K562 (cell line): ENCODE measurements at regions not wholly inside any gene's neighbourhood (a gene's known extent, or its start where the extent isn't known, plus 50 kb on each side); places are given as distances from the start of the nearest gene placed in this dataset.

ENCODE experiments used
- ATAC-seq: fragments of 200-7000 bp; cut with Tn5 transposase; 3 replicates; pipeline ENCODE4 v1.9.1; 2020; ENCODE audit warnings: moderate library complexity
- BruUV-seq: library from RNA; stranded (reverse); fragments of 400-500 nt; replicated peaks from 2 replicates; lab custom pipeline; 2021; lab: Mats Ljungman, UMichigan
- CTCF ChIA-PET: fragments of 300-600 bp; formaldehyde crosslinking; extraction: SDS; loops from one replicate; lab custom pipeline; 2021; ENCODE audit warnings: low intra/inter-chr PET ratio; lab: Yijun Ruan, JAX
- POLR2A ChIA-PET: fragments of 300-600, 350-650 bp; sonication (Branson Sonifier 250); formaldehyde crosslinking; extraction: SDS; loops from one replicate; lab custom pipeline; 2021; ENCODE audit warnings: antibody characterized with exemption, inconsistent platforms; lab: Yijun Ruan, JAX
- DNase-seq, 4 experiments: peaks; one replicate each; pipeline versions ENCODE4 v3.0.0 to v3.0.0-alpha.2; 2011 to 2018; ENCODE audit warnings: low spot score in 3 of 4, mixed read lengths in 3 of 4; ENCODE audit errors: extremely low read depth in 1 of 4
- FAIRE-seq: peaks from 2 replicates; lab custom pipeline; 2011; peaks lifted over from hg19 to GRCh38; lab: Jason Lieb, UNC
- H2AFZ ChIP-seq: 2 replicates; pipeline ENCODE4 v1.6.0; 2011; ENCODE audit warnings: low read depth, low read length, control low read depth, inconsistent platforms
- H3K27ac ChIP-seq: fragments of 200-600 bp; 3 replicates; pipeline ENCODE4 v1.8.0; 2011; ENCODE audit warnings: low read depth, mild to moderate bottlenecking, control low read depth, inconsistent platforms, low read length, moderate library complexity, mixed read lengths; ENCODE audit errors: extremely low read depth
- H3K27me3 ChIP-seq, 2 experiments: fragments of 300-600 bp in 1 of 2; 2 replicates in 1 of 2; 3 replicates in 1 of 2; pipeline versions ENCODE4 v1.6.0 to v1.8.0; 2011; ENCODE audit warnings: inconsistent platforms in 2 of 2, low read length in 2 of 2, mild to moderate bottlenecking in 1 of 2, mixed read lengths in 1 of 2, moderate library complexity in 1 of 2; ENCODE audit not compliant: control insufficient read depth in 2 of 2, insufficient read depth in 2 of 2
- H3K36me3 ChIP-seq: fragments of 300-600 bp; 3 replicates; pipeline ENCODE4 v1.8.0; 2011; ENCODE audit warnings: mild to moderate bottlenecking, low read length, inconsistent platforms; ENCODE audit not compliant: control insufficient read depth, insufficient read depth
- H3K4me1 ChIP-seq, 2 experiments: fragments of 200-600 bp in 1 of 2; replicated peaks in 1 of 2; 2 replicates in 1 of 2; 3 replicates in 1 of 2; pipeline versions ENCODE4 v1.5.1 to v1.8.0; 2011; ENCODE audit warnings: inconsistent platforms in 2 of 2, low read length in 2 of 2, mild to moderate bottlenecking in 1 of 2, mixed read lengths in 1 of 2, moderate library complexity in 1 of 2; ENCODE audit not compliant: control insufficient read depth in 2 of 2, insufficient read depth in 2 of 2
- H3K4me2 ChIP-seq: 2 replicates; pipeline ENCODE4 v1.6.1; 2011; ENCODE audit warnings: low read length, control low read depth, inconsistent platforms, mixed read lengths; ENCODE audit not compliant: insufficient read depth
- H3K4me3 ChIP-seq: fragments of 200-600 bp; sonication (generic), shearing (Covaris generic); 2 replicates; pipeline ENCODE4 v1.5.1; 2016; ENCODE audit warnings: control low read depth, inconsistent platforms
- H3K79me2 ChIP-seq: fragments of 200-600 bp; 3 replicates; pipeline ENCODE4 v1.8.0; 2011; ENCODE audit warnings: low read length, inconsistent platforms; ENCODE audit not compliant: control insufficient read depth, insufficient read depth
- H3K9ac ChIP-seq, 2 experiments: 2 replicates each; pipeline versions ENCODE4 v1.6.0 to v1.6.1; 2011; ENCODE audit warnings: low read depth in 2 of 2, low read length in 2 of 2, control low read depth in 1 of 2, inconsistent platforms in 1 of 2, mild to moderate bottlenecking in 1 of 2, mixed read lengths in 1 of 2; ENCODE audit not compliant: insufficient read depth in 1 of 2
- H3K9me1 ChIP-seq: one replicate; pipeline ENCODE4 v1.6.0; 2011; ENCODE audit warnings: inconsistent platforms, mild to moderate bottlenecking, low read length, moderate library complexity; ENCODE audit not compliant: control insufficient read depth, insufficient read depth
- H3K9me3 ChIP-seq: replicated peaks from 2 replicates; pipeline ENCODE4 v1.5.1; 2011; ENCODE audit warnings: low read depth, low read length, inconsistent platforms; ENCODE audit not compliant: control insufficient read depth, insufficient read depth
- H4K20me1 ChIP-seq: replicated peaks from 2 replicates; pipeline ENCODE4 v1.6.1; 2011; ENCODE audit warnings: low read length, inconsistent platforms, mixed read lengths; ENCODE audit not compliant: control insufficient read depth, insufficient read depth
- CEBPG ChIP-seq, 3 experiments: fragments of 200-800 bp in 1 of 3; sonication (Bioruptor generic) in 1 of 3; sonication (generic) in 1 of 3; formaldehyde crosslinking in 1 of 3; IDR thresholded peaks in 2 of 3; conservative IDR thresholded peaks in 1 of 3; 2 replicates each; pipeline versions ENCODE4 v1.6.1 to v1.8.0; 2016 to 2022; ENCODE audit warnings: missing compliant biosample characterization in 2 of 3, missing genetic modification characterization in 2 of 3, mild to moderate bottlenecking in 1 of 3, missing genetic modification reagents in 1 of 3
- ETV5 ChIP-seq: sonication (generic); formaldehyde crosslinking; IDR thresholded peaks from 2 replicates; pipeline ENCODE4 v1.4.0; 2020; ENCODE audit warnings: low read depth, mild to moderate bottlenecking, missing genetic modification reagents
- FOS ChIP-seq: IDR thresholded peaks from 3 replicates; pipeline ENCODE4 v1.6.1; 2011; ENCODE audit not compliant: insufficient read length; ENCODE audit errors: extremely low read depth
- MEF2A ChIP-seq: IDR thresholded peaks from 2 replicates; pipeline ENCODE4 v1.6.1; 2011; ENCODE audit warnings: low read depth, mild to moderate bottlenecking, low read length, moderate library complexity; ENCODE audit not compliant: control insufficient read depth
- POLR2G ChIP-seq: fragments of 200-400 bp; formaldehyde crosslinking; IDR thresholded peaks from 2 replicates; pipeline ENCODE4 v1.6.1; 2017; ENCODE audit warnings: low read depth, mild to moderate bottlenecking, antibody characterized with exemption, low read length, moderate library complexity
- SIN3A ChIP-seq, 2 experiments: fragments of 150-350 bp in 1 of 2; IDR thresholded peaks; 2 replicates each; pipeline ENCODE4 v1.6.1; 2011 to 2016; ENCODE audit warnings: borderline replicate concordance in 2 of 2, low read depth in 2 of 2, low read length in 2 of 2, mild to moderate bottlenecking in 2 of 2, moderate library complexity in 2 of 2; ENCODE audit not compliant: control insufficient read depth in 1 of 2
- ZKSCAN1 ChIP-seq: fragments of 150-350 bp; IDR thresholded peaks from 2 replicates; pipeline ENCODE4 v1.6.1; 2016; ENCODE audit warnings: low read depth, low read length
- ZNF212 ChIP-seq: fragments of 450-650 bp; formaldehyde crosslinking; IDR thresholded peaks from 2 replicates; pipeline ENCODE4 v1.4.0; 2020; ENCODE audit warnings: mild to moderate bottlenecking
- in situ Hi-C: fragments of 300-500 bp; cut with MboI; formaldehyde crosslinking; loops from 4 replicates; pipeline ENCODE4 v1.15.0; 2018; ENCODE audit warnings: inconsistent platforms, mixed read lengths
- intact Hi-C: fragments of 100-400 bp; cut with micrococcal nuclease; formaldehyde crosslinking; loops from 2 replicates; pipeline ENCODE4 v1.14.2; 2022
- TF ChIP-seq, protein P1 (sequence below), 2 experiments: fragments of 450-650 bp; IDR thresholded peaks; 2 replicates each; pipeline ENCODE4 v1.6.1; 2016
- TF ChIP-seq, protein P2 (sequence below), 2 experiments: fragments of 450-650 bp in 1 of 2; sonication (generic) in 1 of 2; formaldehyde crosslinking in 1 of 2; IDR thresholded peaks in 1 of 2; conservative IDR thresholded peaks in 1 of 2; 2 replicates each; pipeline versions ENCODE4 v1.6.1 to v1.8.1; 2016 to 2023; ENCODE audit warnings: mild to moderate bottlenecking in 2 of 2, moderate library complexity in 2 of 2, inconsistent platforms in 1 of 2, missing genetic modification reagents in 1 of 2

DNA sequence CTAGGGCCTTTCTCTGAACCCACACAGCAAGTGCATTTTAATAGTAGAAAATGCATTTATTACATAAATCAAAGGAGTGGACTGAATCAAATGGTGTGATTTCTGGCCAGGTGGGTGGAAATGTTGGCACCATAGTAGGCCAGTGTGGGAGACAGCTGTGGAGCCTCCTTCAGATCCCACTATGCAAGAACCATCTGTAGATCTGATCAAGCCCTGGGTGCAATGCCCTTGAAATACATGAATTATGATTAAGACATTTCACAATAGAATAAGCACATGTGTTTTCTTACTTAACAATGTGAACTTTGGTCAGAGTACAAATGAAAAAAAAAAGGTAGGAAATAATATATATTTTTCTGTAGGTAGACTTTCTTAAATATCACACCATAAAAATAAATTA lies 204.3 kb downstream of the PCDH7 start:
- Histone ChIP-seq H3K9me3 (no peaks in the 10 kb centered on the region), H3K4me1 (no peaks in the 10 kb centered on the region), H3K9me1 (no peaks in the 10 kb centered on the region), H3K9ac (no peak overlapping the region), H2AFZ (no peak overlapping the region), H4K20me1 (no peaks in the 10 kb centered on the region), H3K79me2 (no peaks in the 10 kb centered on the region), H3K27ac (no peak overlapping the region), H3K36me3 (no peaks in the 10 kb centered on the region), H3K4me3 (no peak overlapping the region), H3K4me2 (no peak overlapping the region), H3K27me3 (no peaks in the 10 kb centered on the region)
- no TSS peak for BruUV-seq
- TF ChIP-seq POLR2G (no peak), ZNF212 (CRISPR knock-in tag) (no peak), MEF2A (no peak), SIN3A (IDR thresholded peaks at IDR 0.05; ENCODE audit: borderline replicate concordance in 2 of 2, control insufficient read depth in 1 of 2, low read depth in 2 of 2, low read length in 2 of 2) (no peak), CEBPG (CRISPR knock-in tag; IDR thresholded peaks at IDR 0.05) (no peak), CEBPG (tag; conservative IDR thresholded peaks at IDR 0.05 in 1 of 2, IDR thresholded peaks at IDR 0.05 in 1 of 2) (no peak), ETV5 (CRISPR knock-in tag) (no peak), FOS (no peak), ZKSCAN1 (no peak)
- TF ChIP-seq, protein P1, sequence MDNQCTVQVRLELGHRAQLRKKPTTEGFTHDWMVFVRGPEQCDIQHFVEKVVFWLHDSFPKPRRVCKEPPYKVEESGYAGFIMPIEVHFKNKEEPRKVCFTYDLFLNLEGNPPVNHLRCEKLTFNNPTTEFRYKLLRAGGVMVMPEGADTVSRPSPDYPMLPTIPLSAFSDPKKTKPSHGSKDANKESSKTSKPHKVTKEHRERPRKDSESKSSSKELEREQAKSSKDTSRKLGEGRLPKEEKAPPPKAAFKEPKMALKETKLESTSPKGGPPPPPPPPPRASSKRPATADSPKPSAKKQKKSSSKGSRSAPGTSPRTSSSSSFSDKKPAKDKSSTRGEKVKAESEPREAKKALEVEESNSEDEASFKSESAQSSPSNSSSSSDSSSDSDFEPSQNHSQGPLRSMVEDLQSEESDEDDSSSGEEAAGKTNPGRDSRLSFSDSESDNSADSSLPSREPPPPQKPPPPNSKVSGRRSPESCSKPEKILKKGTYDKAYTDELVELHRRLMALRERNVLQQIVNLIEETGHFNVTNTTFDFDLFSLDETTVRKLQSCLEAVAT (IDR thresholded peaks at IDR 0.05): no peak
- TF ChIP-seq, protein P2, sequence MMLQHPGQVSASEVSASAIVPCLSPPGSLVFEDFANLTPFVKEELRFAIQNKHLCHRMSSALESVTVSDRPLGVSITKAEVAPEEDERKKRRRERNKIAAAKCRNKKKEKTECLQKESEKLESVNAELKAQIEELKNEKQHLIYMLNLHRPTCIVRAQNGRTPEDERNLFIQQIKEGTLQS (IDR thresholded peaks at IDR 0.05): no peak
- TF ChIP-seq, protein P2 (CRISPR knock-in tag; conservative IDR thresholded peaks at IDR 0.05): no peak
- in situ Hi-C loops (no loop called here), intact Hi-C loops (no loop called here)
- FAIRE-seq (no peak), ATAC-seq (no peak), DNase-seq (no peak)
- POLR2A ChIA-PET: no interaction called here
- CTCF ChIA-PET: no interaction called here
